NCI-H2171 treated with DMSO at 0.1 percent for 48 hours (cell line): ENCODE measurements at regions not wholly inside any gene's neighbourhood (a gene's known extent, or its start where the extent isn't known, plus 50 kb on each side); places are given as distances from the start of the nearest gene placed in this dataset.
"Not testable (repeated sequence)": the region's sequence is repeated elsewhere in the genome, so short reads cannot be mapped to it uniquely, and the experiment has no call there.

Experiments used
- DNase-seq: peaks from one replicate; lab custom pipeline; 2025; lab: John Stamatoyannopoulos, UW

DNA sequence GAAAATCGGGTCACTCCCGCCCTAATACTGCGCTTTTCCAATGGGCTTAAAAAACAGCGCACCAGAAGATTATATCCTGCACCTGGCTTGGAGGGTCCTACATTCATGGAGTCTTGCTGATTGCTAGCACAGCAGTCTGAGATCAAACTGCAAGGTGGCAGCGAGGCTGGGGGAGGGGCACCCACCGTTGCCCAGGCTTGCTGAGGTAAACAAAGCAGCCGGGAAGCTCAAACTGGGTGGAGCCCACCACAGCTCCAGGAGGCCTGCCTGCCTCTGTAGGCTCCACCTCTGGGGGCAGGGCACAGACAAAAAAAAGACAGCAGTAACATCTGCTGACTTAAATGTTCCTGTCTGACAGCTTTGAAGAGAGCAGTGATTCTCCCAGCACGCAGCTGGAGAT is 150.6 kb upstream of the ANKFN1 start:
- DNase-seq, result not testable (repeated sequence)

DNA sequence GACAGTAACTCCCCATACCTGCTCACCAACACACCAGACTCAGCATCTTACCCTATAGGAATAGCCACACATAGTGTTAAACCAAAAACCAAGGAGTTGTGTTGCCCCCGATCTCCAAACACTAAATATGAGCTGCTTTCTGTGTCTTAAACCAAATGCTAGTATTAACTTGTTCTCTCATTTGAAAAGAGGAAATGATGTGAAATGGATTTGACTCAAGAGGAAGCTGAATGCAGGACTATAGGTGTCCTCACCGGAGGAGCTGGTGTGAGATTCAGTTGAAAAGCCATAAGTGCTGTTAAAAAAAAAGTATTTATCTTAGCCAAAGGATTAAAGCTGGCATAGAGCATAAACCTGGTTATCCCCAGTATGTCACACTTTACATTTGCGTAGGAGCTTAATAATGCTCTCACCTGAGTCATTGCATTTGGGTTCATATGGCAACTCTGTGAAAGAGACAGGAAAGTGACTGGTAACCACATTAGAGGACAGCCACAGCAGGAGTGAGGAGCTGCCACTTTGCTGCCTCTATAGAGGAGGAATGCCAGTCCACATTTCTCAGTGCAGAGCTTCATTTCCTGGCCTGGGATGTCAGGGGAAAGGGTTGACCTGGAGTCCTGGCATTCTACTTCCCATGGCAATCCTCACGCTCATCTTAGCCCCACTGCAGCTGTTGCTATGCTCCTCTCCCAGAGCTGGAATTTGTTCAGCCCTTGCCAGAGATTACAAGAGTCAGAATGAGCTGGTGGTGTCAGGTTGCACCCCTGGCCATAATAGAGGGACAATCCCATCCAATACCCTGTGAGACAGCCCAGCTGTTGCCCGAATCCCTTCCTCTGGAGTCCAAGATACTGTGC is 143.3 kb upstream of the ANKFN1 start:
- peak; percentile 17 for DNase-seq

DNA sequence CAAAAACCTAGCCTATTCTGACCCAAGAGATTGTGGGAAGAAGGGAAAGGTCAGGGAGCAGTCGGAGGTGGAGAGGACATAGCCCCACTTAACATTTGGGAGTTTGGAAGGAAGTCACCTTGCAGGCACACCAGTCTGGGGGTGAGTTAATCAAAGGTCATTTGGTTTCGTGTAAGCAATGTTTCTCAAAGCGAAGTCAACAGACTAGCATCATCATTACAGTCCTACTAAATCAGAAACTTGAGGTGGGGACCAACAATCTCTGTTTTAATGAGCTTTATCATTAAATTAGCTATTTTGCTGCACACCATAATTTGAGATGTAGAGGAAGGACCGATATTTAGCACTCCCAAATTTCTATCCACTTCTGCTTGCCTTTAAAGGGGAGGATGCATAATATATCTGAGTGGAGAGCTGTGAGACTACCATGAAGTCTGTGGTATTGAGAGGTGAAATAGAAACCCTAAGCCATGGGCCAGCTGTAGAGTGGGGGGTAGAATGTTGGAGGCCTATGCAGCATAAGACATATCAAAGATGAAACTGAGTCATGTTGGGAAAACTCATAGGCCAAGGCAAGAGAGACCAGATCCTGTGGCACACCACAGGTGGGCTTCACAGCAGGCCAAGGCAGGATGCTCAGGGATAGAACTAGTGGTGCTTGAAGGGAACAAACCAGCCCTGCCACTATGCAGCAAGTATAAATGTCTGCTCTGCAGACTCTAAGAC is 141.7 kb upstream of the ANKFN1 start:
- DNase-seq, result no peak

DNA sequence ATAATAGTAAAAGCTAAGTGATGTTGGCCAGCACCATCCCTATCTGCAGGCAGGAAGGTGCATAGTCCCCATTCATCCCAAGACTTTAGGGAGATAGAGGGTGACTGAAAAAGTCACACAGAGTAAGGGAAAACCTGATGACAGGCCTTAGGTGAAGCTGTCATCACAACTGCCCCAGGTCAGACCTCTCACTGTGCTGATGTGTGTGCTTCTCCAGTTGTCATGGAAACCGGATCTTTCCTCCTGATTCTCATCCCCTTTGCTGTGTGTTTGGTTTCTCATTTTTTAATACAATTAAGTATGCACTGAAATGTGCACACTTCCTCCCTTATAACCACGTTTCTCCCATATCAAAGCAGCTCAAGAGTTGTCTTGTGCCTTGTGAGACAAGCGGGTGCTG is 135.1 kb upstream of the ANKFN1 start:
- no peak for DNase-seq

DNA sequence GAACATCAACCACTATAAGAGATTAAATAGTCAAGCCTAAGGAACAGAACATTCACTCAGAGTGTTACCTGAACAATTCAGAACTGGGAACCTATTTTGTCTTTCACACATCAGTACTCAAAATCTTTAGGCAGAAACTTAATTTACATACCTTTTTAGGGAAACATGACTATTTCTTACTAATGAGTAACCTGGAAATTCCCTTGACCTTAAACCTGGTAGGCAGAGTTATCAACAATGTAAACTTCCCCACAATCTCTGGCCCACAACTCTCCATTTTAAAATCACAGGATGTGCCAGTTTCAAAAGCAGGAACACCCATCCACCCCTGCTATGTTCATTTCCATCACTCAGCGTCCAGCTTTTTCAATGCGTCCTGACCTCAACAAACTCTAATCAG is 132.9 kb upstream of the ANKFN1 start:
- no peak for DNase-seq

DNA sequence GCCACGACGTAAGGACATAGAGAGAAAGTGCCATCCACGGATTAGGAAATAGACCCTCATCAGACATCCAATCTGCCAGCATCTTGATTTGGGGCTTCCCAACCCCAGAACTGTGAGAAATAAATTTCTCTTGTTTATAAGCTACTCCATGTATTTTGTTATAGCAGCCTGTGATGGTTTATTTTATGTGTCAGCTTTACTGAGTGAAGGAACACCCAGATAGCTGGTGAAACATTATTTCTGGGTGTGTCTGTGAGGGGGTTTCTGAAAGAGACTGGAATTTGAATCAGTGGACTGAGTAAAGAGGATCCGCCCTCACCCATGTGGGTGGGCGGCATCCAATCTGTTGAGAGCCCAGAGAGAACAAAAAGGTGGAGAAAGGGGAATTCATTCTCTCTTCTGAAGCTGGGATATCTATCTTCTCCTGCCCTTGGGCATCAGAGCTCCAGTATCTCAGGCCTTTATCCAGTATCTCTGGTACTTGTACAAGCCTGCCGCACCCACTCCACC is 131.5 kb upstream of the ANKFN1 start:
- no peak for DNase-seq

DNA sequence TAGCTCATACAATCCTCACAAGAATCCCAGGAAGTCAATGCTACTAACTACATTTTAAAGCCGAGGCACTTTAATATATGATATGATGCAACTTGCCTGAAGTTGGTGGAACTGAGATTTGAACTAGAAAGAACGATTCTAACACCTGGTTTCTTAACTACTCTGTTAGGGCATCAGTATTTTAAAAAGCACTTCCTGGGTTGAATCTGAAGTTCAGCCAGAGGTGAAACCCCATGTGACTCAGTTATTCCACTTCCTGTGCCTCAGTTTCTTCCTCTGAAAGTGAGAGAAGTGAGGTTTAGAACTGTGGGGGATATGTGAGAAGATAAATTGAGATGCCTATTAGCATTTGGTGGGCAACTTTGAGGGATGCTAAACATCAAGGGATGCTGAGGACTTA is 129.4 kb upstream of the ANKFN1 start:
- DNase-seq, result no peak

DNA sequence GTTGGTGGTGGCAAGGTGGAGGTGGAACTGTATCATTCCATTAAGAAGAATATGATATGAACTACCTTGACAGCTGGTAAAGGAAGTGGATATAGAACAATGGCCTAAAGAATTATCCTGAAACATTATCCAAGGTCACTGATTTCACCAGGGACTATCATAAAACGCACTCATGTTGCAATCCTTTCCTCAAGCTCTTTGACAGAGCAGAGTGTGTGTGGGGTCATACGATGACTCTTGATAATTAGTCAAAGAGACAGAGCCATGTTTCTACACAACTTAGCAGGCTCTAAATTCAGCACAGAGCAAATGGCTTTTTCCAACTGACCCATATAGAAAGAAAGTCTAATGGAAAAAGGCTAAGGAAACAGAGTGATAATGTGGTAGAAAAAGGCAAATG is 126.4 kb upstream of the ANKFN1 start:
- DNase-seq, result peak; percentile 68

DNA sequence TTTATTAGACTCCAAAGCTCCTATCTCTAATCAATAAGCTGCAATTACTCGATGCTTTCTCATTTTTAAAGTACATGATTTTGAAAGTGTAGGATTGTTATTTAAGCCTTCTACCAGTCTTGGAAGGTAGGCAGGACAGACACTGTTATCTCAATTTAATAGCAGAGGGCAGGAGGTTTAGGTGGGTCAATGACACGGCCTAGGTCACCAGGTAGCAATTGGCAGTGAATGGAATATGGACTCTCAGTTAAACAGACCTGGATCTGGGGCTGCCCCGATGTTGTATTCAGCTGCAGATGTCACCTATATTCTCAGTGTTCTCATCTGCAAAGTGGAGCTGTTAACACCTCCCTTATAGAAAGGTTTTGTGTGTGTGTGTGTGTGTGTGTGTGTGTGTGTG is 124.4 kb upstream of the ANKFN1 start:
- DNase-seq, result no peak

DNA sequence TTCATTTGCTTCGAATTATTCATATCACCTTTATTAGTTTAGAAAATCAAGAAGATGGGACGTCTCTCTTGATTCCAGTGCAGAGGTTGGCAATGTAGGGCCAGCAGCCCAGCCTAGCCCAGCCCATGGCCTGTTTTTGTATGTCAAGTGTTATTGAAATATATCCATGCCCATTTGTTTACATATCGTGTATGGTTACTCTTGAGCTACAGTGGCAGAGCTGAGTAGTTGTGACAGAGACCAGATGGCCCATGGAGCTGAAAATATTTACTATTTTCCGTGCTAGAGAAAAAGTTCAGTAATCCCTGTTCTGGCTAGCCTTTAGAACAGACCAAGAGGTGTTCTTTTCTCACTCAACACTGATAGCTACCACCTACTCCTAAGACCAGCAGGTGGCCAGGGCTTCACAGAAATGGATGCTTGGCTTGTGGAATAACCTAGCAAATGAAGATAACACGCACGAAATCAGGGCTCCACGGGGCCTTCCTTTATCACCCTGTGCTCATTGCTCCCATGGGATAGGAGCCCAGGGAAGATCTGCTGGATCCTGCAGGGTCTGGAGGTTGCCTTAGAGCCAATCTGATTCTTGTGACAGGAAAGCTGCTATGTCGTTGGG is 123.2 kb upstream of the ANKFN1 start:
- peak; percentile 80 for DNase-seq

DNA sequence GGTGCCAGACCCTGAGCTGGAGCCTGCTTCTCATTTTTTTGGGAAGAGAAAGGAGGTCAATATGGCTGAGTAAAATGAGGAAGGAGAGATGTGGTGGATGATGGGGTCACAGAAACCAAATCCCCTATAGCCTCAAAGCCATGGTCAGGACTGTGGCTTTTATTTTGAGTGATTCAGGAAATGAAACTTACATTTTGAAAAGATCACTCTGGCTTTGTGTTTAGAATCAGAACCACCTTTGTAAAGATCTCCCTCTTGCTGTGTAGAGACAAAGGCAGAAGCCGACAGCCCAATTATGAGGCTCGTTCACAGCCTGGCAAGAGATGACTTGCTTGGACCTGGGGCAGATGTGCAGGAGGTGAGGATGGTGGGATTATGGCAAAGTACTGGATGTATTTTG is 121.6 kb upstream of the ANKFN1 start:
- DNase-seq, result no peak

DNA sequence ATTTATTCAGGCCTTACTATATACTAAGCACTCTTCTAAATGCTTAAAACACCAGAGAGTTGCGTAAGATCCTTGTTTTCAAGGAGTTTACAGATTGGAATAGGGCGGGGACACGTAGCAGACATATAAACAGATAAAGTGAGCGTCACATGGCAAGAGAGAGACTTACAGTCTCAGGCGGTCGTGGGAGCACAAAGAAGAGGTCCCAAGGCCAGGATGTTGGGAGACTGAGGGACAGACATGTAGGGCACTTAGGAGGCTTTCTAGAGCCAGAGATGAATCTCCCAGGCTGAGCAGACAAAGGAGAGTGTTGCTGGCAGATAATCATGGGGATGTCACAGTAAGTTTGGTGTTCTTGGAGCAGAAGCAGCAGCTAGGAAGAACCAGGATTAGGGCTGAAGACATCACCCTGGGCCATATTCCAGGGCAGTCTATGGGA is 119.1 kb upstream of the ANKFN1 start:
- no peak for DNase-seq

DNA sequence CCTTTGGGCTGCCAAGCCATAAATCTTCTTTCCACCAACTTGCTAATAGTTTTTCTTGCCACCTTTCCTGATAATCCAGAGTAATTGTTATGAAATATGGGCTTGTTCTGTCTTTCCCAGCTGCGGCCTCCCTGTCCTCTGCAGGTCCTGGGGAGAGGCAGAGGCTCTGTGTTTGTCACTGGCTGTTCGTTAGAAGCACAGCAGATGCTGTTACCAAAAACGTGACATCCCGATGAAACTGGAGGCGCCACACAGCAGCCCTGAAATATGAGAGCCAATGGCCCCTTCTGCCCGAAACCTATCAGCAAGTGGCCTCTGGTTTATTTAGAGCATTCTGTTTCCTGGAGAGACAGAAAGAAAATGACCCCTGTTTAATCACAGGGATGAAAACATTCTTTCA is 115.1 kb upstream of the ANKFN1 start:
- peak; percentile 95 for DNase-seq

DNA sequence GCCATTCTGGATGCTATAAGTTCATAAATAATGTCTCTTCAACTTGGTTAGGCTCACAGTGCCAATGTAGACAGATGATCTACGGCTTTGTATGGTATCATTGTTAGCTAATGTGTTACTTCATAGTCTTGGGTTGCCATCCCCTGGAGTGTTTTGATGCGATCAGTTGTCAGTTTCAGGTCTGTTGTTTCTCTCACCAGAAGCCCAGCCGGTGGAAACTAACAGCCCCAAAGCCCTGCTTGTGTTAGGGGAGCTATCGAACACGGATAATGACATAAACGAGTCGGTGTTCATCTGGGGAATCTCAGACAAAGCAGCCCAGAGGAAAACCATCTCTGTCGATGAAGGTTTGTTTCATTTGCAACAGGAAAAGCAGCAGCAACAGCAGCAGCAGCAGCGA is 107.4 kb upstream of the ANKFN1 start:
- DNase-seq, result peak; percentile 94

DNA sequence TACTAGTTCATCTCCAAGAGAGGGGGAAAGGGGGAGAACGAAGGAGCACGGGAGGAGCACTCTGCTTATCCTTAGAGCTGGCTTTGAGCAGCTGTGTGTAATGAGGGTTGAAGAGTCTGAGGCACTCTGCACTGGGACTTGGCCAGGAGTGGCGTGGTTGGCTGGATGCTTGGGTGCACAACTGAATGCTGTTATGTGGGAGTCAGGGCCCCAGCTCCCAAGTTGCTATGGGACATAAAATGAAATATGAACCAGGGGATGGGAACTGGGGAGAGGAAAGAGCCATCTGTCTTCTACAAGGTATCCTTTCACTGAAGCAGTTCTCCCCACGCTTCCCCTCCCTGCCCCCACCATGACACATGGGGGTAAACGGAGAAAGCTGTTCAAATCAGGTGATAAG is 105.9 kb upstream of the ANKFN1 start:
- DNase-seq, result peak; percentile 99

DNA sequence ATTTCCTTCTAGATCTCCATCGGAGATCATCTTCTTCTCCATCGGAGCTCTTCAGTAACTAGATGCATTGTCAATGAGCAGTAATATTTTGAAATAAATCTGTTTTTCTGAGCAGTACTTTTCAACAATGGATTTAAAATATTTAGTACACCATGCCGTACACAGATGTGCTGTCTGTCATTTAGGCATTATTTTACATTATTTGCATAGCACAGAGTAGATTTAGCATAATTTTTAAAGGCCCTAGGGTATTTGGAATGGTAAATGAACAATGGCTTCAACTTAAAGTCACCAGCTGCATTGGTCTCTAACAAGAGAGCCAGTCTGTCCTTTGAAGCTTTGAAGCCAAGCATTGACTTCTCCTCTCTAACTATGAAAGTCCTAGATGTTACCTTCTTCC is 95.4 kb upstream of the ANKFN1 start:
- DNase-seq, result no peak

DNA sequence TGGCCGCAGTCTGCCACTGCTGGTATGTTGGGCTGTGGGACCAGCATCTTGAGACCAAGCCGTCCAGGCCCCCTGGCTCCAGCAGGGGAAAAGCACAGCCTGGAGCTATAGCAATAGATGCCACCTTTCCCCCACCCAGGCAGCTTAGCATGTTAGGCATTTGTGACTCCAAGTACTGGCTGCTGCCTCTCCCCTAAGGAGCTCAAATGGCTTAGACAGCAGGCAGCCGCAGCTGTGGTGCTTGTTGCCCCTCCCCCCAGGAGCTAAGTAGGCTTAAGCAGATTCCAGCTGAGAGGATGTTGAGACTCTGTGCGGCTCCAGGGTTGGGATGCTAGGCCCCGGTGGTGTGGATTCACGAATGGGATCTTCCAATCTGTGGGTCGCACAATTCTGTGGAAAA is 88.8 kb upstream of the ANKFN1 start:
- peak; percentile 91 for DNase-seq

DNA sequence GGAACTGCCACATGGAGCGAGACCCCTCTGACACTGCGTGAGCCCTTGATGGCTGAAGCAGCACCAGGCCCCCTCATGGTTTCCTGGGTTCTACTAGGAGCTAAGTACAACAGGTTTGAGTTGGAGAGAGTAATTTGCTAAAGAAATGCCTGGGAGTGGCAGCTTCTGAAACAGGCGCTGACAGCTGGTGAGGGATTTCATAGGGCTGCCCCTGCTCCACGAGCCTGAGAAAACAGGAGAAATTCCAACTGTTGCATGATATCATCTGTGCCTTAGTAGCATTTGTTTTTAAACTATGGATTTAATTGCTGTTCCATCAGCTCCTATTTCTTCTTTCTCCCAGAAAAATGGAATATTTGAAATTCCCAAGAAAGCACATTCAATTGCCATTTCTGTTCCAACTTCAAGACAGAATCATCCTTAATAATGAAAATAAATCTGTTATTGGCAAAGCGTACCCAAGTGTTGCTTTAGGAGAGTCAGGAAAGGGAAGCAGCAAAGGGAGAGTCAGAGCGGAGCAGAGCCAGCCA is 78.8 kb upstream of the ANKFN1 start:
- DNase-seq, result peak; percentile 87

DNA sequence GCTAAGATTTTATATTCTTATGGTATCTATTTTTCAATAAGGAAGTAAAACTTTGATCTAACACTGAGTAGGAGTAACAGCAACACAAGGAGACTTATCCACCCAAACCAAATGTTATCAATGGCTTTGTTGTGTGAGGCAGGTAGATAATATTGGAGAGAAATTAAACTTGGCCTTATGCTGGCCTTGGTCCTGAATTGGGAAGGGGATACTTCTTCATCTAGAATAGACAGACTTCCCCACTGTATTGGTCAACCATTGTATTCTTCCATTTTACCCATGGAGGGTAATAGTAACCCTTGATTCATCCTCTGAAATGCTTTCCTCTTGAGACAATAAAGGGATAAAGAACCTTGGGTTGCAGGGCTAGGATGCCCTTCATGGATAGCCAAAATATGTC is 76.3 kb upstream of the ANKFN1 start:
- DNase-seq, result no peak

DNA sequence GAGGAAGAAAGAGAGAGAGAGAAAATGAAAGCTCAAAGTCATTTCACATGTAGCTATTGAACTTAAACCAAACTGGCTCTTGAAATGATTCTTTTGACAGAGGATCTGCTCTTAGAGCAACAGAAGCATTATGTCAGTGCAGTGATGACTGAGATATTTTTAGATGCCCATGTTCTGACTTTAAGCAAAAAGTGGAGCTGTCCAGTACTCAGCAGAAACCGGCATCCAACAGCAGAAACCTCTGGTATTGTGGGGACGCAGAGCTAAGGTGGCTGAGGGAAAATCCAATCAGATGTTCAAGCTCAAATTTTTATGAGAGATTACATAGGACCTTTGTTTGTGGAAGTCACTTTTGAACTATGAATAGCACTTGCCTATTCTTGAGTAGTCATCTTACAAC is 69.8 kb upstream of the ANKFN1 start:
- DNase-seq, result no peak

DNA sequence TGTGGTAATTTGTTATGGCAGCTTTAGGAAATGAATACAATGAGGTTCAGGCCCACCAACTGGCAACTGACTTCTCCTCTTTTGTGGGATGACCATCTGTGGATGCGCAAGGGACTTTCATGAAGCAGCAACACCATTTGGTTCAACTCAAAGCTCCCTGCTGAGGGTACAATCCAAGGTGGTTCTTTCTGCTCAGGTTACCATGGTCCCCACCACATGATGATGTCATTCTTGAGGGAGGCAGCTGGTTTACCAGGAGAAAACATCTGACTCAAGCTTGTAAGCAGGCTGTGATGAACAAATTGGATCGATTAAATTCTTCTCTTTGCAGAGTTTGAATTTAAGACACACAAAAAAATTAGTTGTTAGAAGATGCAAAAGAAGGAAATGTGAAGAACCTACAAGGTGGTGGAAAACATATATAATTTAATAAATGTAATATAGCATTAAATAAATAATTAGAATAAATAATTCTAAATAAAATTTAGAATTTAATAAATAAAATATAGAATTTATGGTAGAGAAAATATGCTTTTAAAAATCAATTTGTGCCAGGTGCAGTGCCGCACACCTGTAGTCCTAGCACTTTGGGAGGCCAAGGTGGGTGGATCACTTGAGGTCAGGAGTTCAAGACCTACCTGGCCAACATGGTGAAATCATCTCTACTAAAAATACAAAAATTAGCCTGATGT is 67.6 kb upstream of the ANKFN1 start:
- DNase-seq, result peak; percentile 67

DNA sequence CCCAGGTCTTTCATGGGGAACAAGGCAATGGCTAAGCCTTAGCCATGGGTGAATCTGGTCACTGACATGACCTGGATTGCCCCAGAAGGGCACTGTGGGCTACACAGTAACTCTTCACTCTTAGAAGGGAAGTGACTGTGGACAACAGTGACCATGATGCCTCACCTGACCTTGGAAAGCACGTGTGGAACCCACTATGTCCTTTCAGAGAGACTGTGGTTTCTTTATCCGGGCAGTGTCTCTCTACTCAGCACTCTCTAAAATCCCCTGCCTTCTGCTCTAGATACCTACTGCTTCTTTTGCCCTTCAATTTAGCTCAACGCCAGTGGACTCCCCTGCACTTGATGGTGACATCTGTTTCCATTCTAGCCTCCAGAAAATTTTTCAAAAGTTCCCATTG is 66.1 kb upstream of the ANKFN1 start:
- DNase-seq, result no peak
